GM18508 (cell line): ENCODE measurements at regions not wholly inside any gene's neighbourhood (a gene's known extent, or its start where the extent isn't known, plus 50 kb on each side); places are given as distances from the start of the nearest gene placed in this dataset.
"Not testable (repeated sequence)": the region's sequence is repeated elsewhere in the genome, so short reads cannot be mapped to it uniquely, and the experiment has no call there.

ENCODE experiments used
- ATAC-seq: cut with Tn5 transposase; IDR thresholded peaks from one replicate; pipeline ENCODE4 v1.9.1; 2021; ENCODE audit warnings: moderate number of reproducible peaks; ENCODE audit not compliant: insufficient read depth, unreplicated experiment

DNA sequence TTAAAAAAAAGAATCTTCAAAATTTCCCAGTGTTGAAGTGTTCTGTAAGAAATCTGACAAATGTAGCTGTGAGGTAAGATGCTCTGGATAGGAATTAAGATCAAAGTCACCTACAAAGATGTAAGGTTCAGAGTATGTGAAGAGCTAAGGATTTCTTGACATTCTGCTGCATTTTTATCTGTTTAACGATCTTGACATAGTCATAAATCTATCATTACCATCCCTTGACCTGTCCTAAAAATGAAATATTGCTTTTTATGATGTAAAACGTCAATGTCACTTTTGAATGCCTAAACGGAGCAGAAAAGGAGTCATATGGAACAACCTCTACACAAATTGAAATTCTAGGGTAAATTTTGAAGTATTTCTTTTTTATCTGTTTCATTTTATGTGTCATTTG, 939.3 kb downstream of the CDH18 start:
- no peak for ATAC-seq

GRCh38 chr5:19058216-19058615, 929.8 kb downstream of the CDH18 start:
- no peak for ATAC-seq

- no peak for ATAC-seq
These were observed 923.9 kb downstream of the CDH18 start for GRCh38 chr5:19064094-19064493.

GRCh38 chr5:19067741-19068140, 920.3 kb downstream of the CDH18 start:
- ATAC-seq, result no peak

GRCh38 chr5:19098434-19098833, 889.6 kb downstream of the CDH18 start:
- ATAC-seq, result no peak

GRCh38 chr5:19099195-19099594, 888.8 kb downstream of the CDH18 start:
- no peak for ATAC-seq

DNA sequence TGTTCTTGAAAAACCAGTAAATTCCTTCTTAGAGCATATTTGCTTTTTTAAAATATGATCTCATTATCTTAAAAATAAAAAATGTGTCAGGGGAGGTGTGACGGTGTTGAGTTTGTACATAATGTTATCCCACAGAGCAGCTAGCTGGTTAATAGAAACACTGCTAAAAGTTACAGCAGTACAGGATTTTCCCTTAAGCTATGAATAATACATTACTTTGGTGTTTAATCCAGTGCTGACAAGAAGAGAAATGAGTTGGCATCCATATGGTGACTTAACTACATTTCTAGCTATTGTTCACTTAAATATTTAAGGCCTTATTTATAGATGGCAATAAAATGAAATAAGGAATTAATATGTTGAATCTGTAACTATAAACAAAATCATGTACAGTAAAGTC, 883.1 kb downstream of the CDH18 start:
- ATAC-seq, result no peak

DNA sequence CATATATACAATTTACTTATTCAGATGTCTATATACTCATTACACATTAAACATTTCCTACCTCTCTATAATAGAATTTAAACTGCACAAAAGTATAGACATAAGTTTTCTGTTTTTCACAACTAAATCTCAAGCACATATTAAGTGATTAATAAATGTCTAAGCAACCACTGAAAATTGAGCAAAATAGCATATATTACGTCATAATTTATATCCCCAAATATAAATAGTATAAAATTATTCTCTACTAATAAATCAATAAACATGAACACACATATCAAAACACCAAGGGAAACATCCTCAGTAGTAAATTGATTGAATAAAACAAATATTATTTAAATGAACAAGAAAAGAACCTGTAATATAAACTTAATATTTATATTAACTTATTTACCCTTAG, 865.1 kb downstream of the CDH18 start:
- ATAC-seq, result no peak

DNA sequence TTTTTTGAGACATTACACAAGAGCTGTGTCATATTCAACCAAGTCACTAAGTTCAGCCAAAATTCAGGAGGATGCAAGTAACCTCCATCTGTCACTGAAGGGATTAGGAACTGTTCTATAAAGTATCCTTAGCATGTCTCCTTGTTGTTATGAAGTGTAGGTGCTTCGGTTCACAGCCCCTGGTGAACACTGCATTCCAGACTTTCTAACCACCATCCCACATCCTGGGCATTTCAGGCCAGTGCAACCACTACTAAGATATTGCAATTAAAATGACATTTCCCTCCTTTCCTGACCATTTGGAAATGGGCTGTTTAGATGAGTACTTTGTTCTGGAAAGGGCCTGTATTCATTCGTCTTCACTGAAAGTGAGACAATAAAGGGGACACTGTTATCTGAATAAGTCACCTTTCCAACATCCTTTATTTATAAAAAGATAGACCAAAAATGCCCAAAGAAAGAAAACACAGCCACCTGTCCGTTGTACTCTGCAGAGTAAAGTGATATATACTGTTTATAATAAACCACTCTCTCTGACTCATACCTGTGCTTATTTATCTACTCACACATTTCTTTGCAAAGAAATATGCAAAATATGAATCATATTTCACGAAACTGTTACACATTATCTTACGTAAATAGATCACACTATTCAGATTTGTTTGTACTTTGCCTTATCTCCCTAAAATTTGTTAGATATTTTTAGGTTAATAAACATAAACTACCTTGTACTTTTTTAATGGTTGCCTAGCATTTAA, 861.9 kb downstream of the CDH18 start:
- ATAC-seq, result no peak

- ATAC-seq, result no peak
These were observed 847.7 kb downstream of the CDH18 start for GRCh38 chr5:19140276-19140675.

DNA sequence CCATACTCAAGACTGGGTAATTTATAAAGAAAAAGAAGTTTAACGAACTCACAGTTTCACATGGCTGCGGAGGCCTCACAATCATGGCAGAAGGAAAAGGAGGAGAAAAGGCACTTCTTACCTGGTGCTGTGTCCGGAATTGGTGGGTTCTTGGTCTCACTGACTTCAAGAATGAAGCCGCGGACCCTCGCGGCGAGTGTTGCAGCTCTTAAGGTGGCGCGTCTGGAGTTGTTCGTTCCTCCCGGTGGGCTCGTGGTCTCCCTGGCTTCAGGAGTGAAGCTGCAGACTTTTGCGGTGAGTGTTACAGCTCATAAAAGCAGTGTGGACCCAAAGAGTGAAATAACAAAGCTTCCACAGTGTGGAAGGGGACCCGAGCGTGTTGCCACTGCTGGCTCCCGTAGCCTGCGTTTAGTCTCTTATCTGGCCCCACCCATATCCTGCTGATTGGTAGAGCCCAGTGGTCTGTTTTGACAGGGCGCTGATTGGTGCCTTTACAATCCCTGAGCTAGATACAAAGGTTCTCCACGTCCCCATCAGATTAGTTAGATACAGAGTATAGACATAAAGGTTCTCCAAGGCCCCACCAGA, 846.0 kb downstream of the CDH18 start:
- not testable (repeated sequence) for ATAC-seq

GRCh38 chr5:19142713-19143414, 845.1 kb downstream of the CDH18 start:
- not testable (repeated sequence) for ATAC-seq

GRCh38 chr5:19143935-19144334, 844.1 kb downstream of the CDH18 start:
- no peak for ATAC-seq

DNA sequence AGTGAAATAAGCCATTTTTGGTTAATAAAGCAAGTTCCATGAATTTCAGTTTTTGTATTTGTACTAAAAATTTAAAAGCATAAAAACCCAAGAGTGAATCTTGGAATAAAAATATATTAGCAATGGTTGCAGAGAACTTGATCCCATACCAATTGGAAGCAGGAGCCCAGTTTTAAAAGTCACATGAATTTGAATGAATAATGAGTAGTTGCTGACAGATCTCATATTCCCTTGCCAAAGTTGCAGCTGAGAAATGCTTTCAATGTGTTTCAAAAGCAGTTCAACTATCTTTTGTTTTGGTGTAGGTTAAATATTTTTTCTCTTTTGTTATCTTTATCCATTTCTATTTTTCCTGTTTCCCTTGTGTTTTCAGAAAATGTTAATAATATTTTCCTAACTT, 818.6 kb downstream of the CDH18 start:
- ATAC-seq, result no peak

DNA sequence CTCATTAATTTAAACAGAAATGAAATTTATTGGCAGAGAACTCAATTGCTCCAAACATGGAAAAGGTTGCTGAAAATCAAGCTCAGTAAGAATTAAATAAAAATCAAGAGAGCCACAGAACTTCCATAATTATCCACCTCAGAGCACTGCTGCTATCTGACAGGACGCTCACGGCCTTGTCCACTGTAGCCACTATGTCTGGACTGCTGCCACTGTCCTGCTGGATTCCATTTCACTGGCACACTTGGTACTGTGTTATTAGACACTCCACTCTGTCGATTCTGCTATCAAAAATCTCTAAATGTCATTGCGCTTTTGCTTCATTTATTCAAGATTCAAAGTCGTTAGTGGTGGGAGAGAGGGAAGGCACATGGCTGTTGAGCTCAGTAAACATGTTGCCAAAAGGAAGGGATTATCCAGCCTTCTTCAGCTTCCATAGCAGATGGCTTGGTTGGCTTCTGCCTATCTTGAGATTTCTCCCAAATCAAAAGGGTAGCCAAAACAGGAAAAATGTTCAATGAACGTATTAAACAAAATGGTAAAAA, 815.0 kb downstream of the CDH18 start:
- no peak for ATAC-seq

DNA sequence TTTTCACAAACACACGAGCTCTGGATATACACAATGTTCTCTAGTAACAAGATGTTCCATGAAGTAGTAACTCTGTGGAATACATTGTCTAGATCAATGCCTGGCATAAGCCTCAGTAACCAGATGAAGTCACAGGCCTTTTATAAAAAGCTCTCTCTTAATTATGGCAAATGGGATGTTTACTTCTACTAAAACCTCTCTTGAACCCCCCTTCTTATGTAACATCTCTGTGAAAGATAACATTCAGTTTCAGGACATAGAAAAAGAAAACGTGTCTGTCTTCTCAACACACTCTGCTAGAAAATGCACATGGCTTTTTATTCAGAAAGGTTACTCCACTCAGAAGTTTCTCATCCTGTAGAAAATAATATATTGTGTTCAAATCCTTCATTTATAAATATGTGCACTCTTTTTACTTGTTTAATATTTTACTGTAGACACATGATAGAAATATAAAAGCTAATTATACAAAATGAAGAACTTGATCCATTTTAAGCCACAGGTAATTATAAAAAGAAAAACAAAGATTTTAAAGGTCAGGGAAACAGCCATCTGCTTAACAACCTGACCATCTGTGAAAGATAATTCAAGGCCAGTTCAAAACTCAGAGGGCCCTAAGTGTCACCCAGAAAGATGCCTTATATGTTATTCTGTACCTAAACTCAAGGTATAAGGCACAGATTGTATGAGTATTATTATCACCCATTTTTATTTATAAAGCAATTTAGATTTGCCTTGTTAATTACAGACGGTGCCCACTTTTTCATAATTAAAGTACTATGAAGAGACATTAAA, 812.0 kb downstream of the CDH18 start:
- ATAC-seq, result no peak

GRCh38 chr5:19179571-19179970, 808.4 kb downstream of the CDH18 start:
- no peak for ATAC-seq

GRCh38 chr5:19189176-19189575, 798.8 kb downstream of the CDH18 start:
- no peak for ATAC-seq

GRCh38 chr5:19193631-19194030, 794.4 kb downstream of the CDH18 start:
- ATAC-seq, result no peak

- no peak for ATAC-seq
These were observed 791.4 kb downstream of the CDH18 start for GRCh38 chr5:19196631-19197030.
